GM12865 (cell line): ENCODE measurements at regions not wholly inside any gene's neighbourhood (a gene's known extent, or its start where the extent isn't known, plus 50 kb on each side); places are given as distances from the start of the nearest gene placed in this dataset.
A peak's percentile ranks its signal among the peaks of the same experiment; 100 is the strongest.

Source experiments
- DNase-seq: peaks from one replicate; pipeline ENCODE4 v3.0.0; 2010; ENCODE audit warnings: low read depth
- H3K4me3 ChIP-seq: 2 replicates; pipeline ENCODE4 v1.5.1; 2011; ENCODE audit warnings: mild to moderate bottlenecking, low read depth, low read length, control low read depth
- CTCF ChIP-seq: IDR thresholded peaks from 2 replicates; pipeline ENCODE4 v1.5.1; 2011; ENCODE audit warnings: low read length, control low read depth, low read depth, inconsistent platforms; ENCODE audit not compliant: insufficient read depth; ENCODE audit errors: missing control alignments

GRCh38 chr3:181872887-181873286 is 161.2 kb downstream of the SOX2 start:
- no peak for TF ChIP-seq CTCF
- H3K4me3 ChIP-seq, result no peak overlapping the region
- DNase-seq, result no peak

GRCh38 chr3:181879926-181880325 is 168.2 kb downstream of the SOX2 start:
- no peak for TF ChIP-seq CTCF
- DNase-seq, result no peak
- no peak overlapping the region for H3K4me3 ChIP-seq

- DNase-seq, result no peak
- TF ChIP-seq CTCF, result no peak
These were observed 168.6 kb downstream of the SOX2 start for GRCh38 chr3:181880331-181880730.

GRCh38 chr3:181881749-181882148 is 170.0 kb downstream of the SOX2 start:
- no peak overlapping the region for H3K4me3 ChIP-seq
- no peak for TF ChIP-seq CTCF
- peak; percentile 5 for DNase-seq

More at GRCh38 chr3:181880331-181880730, 168.6 kb downstream of the SOX2 start:
- H3K4me3 ChIP-seq, result no peak overlapping the region

- no peak for DNase-seq
- no peak for TF ChIP-seq CTCF
- no peak overlapping the region for H3K4me3 ChIP-seq
These were observed 174.3 kb downstream of the SOX2 start for GRCh38 chr3:181885868-181886630.

- no peak for TF ChIP-seq CTCF
- H3K4me3 ChIP-seq, result no peak overlapping the region
- DNase-seq, result no peak
These were observed 175.0 kb downstream of the SOX2 start for GRCh38 chr3:181886676-181887075.

- no peak for DNase-seq
- H3K4me3 ChIP-seq, result no peak overlapping the region
- no peak for TF ChIP-seq CTCF
These were observed 176.0 kb downstream of the SOX2 start for GRCh38 chr3:181887685-181888084.
